ENCODE measurements at regions not wholly inside any gene's neighbourhood (a gene's known extent, or its start where the extent isn't known, plus 50 kb on each side); places are given as distances from the start of the nearest gene placed in this dataset.

DNA sequence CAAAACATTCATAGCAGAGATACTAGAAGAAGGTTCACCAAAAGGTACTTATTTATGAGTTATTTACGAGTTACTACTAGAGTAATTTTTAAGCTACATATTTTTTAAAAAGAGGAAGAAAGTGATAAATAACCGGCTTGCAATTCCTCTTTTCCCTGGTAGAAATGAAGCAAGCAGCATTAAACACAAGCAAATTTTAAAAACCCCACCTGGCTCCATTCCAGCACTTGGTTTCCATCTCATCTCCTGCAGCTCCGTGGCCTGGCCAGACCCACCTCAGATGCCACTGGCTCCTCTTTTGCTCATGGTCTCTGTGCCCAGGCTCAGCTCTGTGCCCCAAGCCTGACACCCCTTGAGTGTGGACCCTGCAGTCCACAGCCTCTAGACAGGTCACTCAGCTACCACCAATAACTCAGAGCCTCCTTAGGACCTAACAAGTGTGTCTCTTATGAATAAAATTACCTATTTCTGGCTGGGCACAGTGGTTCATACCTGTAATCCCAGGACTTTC, 479.5 kb downstream of the TNS3 start:
- DNase-seq (ENCODE audit: insufficient read length, low spot score) (no peak), FAIRE-seq (no peak)
- no peak for TF ChIP-seq PAX5 (IDR thresholded peaks at IDR 0.05; ENCODE audit: insufficient read depth, low read length, severe bottlenecking)
- TF ChIP-seq SPI1 (IDR thresholded peaks at IDR 0.05; ENCODE audit: low read depth, low read length) = no peak
- TF ChIP-seq POLR2A (IDR thresholded peaks at IDR 0.05; ENCODE audit: low read depth, low read length) = no peak
- TF ChIP-seq TAF1 (IDR thresholded peaks at IDR 0.05; ENCODE audit: low read depth, low read length) = no peak
- TF ChIP-seq POU2F2 (IDR thresholded peaks at IDR 0.05; ENCODE audit: low read depth, low read length) = no peak
- TF ChIP-seq POLR2AphosphoS5 (IDR thresholded peaks at IDR 0.05; ENCODE audit: low read depth, low read length) = no peak

GRCh38 chr7:47100817-47101435, 481.0 kb downstream of the TNS3 start:
- no peak for DNase-seq (ENCODE audit: insufficient read length, low spot score)
- no peak for TF ChIP-seq POLR2AphosphoS5 (IDR thresholded peaks at IDR 0.05; ENCODE audit: low read depth, low read length)
- no peak for TF ChIP-seq TAF1 (IDR thresholded peaks at IDR 0.05; ENCODE audit: low read depth, low read length)
- TF ChIP-seq PAX5 (IDR thresholded peaks at IDR 0.05; ENCODE audit: insufficient read depth, low read length, severe bottlenecking) = no peak
- no peak for TF ChIP-seq POLR2A (IDR thresholded peaks at IDR 0.05; ENCODE audit: low read depth, low read length)
- no peak for TF ChIP-seq SPI1 (IDR thresholded peaks at IDR 0.05; ENCODE audit: low read depth, low read length)
- no peak for TF ChIP-seq POU2F2 (IDR thresholded peaks at IDR 0.05; ENCODE audit: low read depth, low read length)
- no peak for FAIRE-seq

DNA sequence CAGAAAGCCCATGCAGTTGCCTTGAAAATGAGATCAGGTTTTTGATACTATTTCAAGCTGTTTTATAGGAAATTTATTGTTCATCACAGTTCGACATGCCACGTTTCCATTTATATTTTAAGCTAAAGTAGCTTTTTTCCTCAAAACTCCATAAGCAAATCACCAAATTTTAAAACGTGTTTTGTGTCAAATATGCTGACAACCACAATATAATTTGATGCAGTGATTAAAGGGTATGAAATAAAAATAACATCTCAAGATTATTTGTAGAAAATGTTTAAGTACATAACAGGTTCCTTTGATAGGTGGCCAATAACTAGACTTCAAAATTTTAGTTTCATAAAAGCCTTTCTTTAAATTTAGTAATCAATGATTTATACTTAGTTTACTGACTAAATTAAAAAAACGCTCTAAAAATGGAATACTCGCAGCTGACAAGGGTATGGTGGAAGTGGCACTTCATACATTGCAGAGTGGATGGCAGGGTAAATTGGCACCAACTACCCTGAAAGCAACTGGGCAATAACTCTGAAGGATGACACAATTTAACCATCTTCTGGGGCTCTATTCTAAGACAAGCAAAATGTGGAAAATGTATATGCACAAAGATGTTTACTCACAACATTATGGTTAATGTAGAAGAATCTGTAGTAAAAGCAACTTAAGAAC, 481.6 kb downstream of the TNS3 start:
- no peak for TF ChIP-seq POLR2AphosphoS5 (IDR thresholded peaks at IDR 0.05; ENCODE audit: low read depth, low read length)
- DNase-seq (ENCODE audit: insufficient read length, low spot score) (no peak), FAIRE-seq (no peak)

GRCh38 chr7:47097431-47097830, 484.5 kb downstream of the TNS3 start:
- no peak for TF ChIP-seq POLR2A (IDR thresholded peaks at IDR 0.05; ENCODE audit: low read depth, low read length)
- TF ChIP-seq PAX5 (IDR thresholded peaks at IDR 0.05; ENCODE audit: insufficient read depth, low read length, severe bottlenecking) = no peak
- no peak for TF ChIP-seq TAF1 (IDR thresholded peaks at IDR 0.05; ENCODE audit: low read depth, low read length)
- no peak for TF ChIP-seq POU2F2 (IDR thresholded peaks at IDR 0.05; ENCODE audit: low read depth, low read length)
- no peak for TF ChIP-seq POLR2AphosphoS5 (IDR thresholded peaks at IDR 0.05; ENCODE audit: low read depth, low read length)
- no peak for TF ChIP-seq SPI1 (IDR thresholded peaks at IDR 0.05; ENCODE audit: low read depth, low read length)
- DNase-seq (ENCODE audit: insufficient read length, low spot score) (no peak), FAIRE-seq (no peak)

GRCh38 chr7:47095946-47096345, 486.0 kb downstream of the TNS3 start:
- TF ChIP-seq POLR2A (IDR thresholded peaks at IDR 0.05; ENCODE audit: low read depth, low read length) (no peak), POU2F2 (IDR thresholded peaks at IDR 0.05; ENCODE audit: low read depth, low read length) (no peak), POLR2AphosphoS5 (IDR thresholded peaks at IDR 0.05; ENCODE audit: low read depth, low read length) (no peak), SPI1 (IDR thresholded peaks at IDR 0.05; ENCODE audit: low read depth, low read length) (no peak), TAF1 (IDR thresholded peaks at IDR 0.05; ENCODE audit: low read depth, low read length) (no peak), PAX5 (IDR thresholded peaks at IDR 0.05; ENCODE audit: insufficient read depth, low read length, severe bottlenecking) (no peak)
- no peak for DNase-seq (ENCODE audit: insufficient read length, low spot score)
- no peak for FAIRE-seq

- no peak for TF ChIP-seq TAF1 (IDR thresholded peaks at IDR 0.05; ENCODE audit: low read depth, low read length)
- TF ChIP-seq POU2F2 (IDR thresholded peaks at IDR 0.05; ENCODE audit: low read depth, low read length) = no peak
- TF ChIP-seq POLR2A (IDR thresholded peaks at IDR 0.05; ENCODE audit: low read depth, low read length) = no peak
- no peak for TF ChIP-seq PAX5 (IDR thresholded peaks at IDR 0.05; ENCODE audit: insufficient read depth, low read length, severe bottlenecking)
- no peak for TF ChIP-seq SPI1 (IDR thresholded peaks at IDR 0.05; ENCODE audit: low read depth, low read length)
- TF ChIP-seq POLR2AphosphoS5 (IDR thresholded peaks at IDR 0.05; ENCODE audit: low read depth, low read length) = no peak
- DNase-seq (ENCODE audit: insufficient read length, low spot score) (no peak), FAIRE-seq (no peak)
Measured at GRCh38 chr7:47094462-47094861, 487.4 kb downstream of the TNS3 start.

DNA sequence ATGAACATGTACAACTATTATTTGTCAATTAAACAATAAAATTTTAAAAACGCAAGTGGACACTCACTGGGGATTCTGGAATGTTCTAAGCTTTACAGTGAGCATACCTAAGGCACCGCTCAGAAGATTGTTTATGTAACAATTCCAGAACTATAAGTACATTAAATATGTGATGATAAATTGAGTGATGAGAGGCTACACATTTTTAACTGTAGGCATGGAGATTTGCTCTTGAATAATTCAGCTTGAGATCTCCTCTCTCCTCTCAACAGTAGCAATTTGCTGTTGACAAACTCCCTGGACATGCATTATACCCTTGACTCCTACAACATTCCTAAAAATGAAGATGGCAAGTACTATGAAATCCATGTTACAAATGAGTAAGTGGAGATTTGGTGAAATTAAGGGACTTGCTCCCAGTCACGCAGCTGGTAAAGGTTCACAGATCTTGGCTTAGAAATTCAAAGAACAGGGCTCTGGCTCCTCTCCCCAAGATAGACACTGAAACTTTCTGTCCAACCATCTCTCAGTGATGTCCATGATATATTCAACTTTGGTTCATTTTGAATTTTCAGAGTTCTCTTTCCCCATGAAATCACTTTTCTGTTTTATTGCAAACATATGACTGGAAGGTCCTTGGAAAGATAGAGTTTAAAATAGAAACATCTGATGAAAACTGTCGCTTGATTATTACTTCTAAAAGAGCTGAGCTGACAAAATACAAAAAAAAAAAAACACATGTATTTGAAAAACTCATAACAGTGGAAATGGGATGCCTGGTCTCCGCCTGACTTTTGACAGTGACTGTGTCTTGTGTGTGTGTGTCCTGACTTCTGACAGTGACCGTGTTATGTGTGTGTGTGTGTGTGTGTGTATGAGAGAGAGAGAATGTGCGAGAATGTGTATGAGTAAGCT, 488.3 kb downstream of the TNS3 start:
- DNase-seq (ENCODE audit: insufficient read length, low spot score) (no peak), FAIRE-seq (no peak)
- no peak for TF ChIP-seq POU2F2 (IDR thresholded peaks at IDR 0.05; ENCODE audit: low read depth, low read length)
- TF ChIP-seq PAX5 (IDR thresholded peaks at IDR 0.05; ENCODE audit: insufficient read depth, low read length, severe bottlenecking) = no peak
- no peak for TF ChIP-seq POLR2AphosphoS5 (IDR thresholded peaks at IDR 0.05; ENCODE audit: low read depth, low read length)
- no peak for TF ChIP-seq SPI1 (IDR thresholded peaks at IDR 0.05; ENCODE audit: low read depth, low read length)
- no peak for TF ChIP-seq TAF1 (IDR thresholded peaks at IDR 0.05; ENCODE audit: low read depth, low read length)
- TF ChIP-seq POLR2A (IDR thresholded peaks at IDR 0.05; ENCODE audit: low read depth, low read length) = no peak

GRCh38 chr7:47092336-47092735, 489.6 kb downstream of the TNS3 start:
- no peak for FAIRE-seq
- DNase-seq (ENCODE audit: insufficient read length, low spot score) = no peak
- TF ChIP-seq TAF1 (IDR thresholded peaks at IDR 0.05; ENCODE audit: low read depth, low read length) = no peak
- no peak for TF ChIP-seq PAX5 (IDR thresholded peaks at IDR 0.05; ENCODE audit: insufficient read depth, low read length, severe bottlenecking)
- no peak for TF ChIP-seq POLR2A (IDR thresholded peaks at IDR 0.05; ENCODE audit: low read depth, low read length)
- no peak for TF ChIP-seq SPI1 (IDR thresholded peaks at IDR 0.05; ENCODE audit: low read depth, low read length)
- no peak for TF ChIP-seq POLR2AphosphoS5 (IDR thresholded peaks at IDR 0.05; ENCODE audit: low read depth, low read length)
- TF ChIP-seq POU2F2 (IDR thresholded peaks at IDR 0.05; ENCODE audit: low read depth, low read length) = no peak

DNA sequence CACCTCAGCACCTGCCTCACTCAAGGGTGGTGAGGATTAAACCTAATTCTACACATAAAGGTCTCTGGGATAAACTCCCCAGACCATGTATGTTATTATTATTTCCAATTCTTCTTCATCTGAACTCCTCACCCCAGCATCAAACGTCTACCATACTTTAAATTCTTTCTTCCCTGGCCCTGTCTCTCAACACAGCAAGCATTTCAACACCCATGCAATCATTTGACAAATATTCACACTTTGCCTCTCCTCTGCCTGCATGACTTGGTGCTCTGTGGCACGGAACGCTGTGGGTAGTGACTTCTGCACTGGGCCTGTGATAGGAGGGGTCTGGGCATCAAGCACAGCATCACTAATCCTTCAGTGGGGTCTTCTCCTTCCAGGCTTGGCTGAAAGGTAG, 490.8 kb downstream of the TNS3 start:
- FAIRE-seq (no peak), DNase-seq (ENCODE audit: insufficient read length, low spot score) (no peak)
- TF ChIP-seq POLR2AphosphoS5 (IDR thresholded peaks at IDR 0.05; ENCODE audit: low read depth, low read length) = no peak
- no peak for TF ChIP-seq SPI1 (IDR thresholded peaks at IDR 0.05; ENCODE audit: low read depth, low read length)
- no peak for TF ChIP-seq POU2F2 (IDR thresholded peaks at IDR 0.05; ENCODE audit: low read depth, low read length)
- no peak for TF ChIP-seq POLR2A (IDR thresholded peaks at IDR 0.05; ENCODE audit: low read depth, low read length)
- TF ChIP-seq TAF1 (IDR thresholded peaks at IDR 0.05; ENCODE audit: low read depth, low read length) = no peak
- TF ChIP-seq PAX5 (IDR thresholded peaks at IDR 0.05; ENCODE audit: insufficient read depth, low read length, severe bottlenecking) = no peak
